ENCODE measurements at regions not wholly inside any gene's neighbourhood (a gene's known extent, or its start where the extent isn't known, plus 50 kb on each side); places are given as distances from the start of the nearest gene placed in this dataset.
A peak's percentile ranks its signal among the peaks of the same experiment; 100 is the strongest.

DNA sequence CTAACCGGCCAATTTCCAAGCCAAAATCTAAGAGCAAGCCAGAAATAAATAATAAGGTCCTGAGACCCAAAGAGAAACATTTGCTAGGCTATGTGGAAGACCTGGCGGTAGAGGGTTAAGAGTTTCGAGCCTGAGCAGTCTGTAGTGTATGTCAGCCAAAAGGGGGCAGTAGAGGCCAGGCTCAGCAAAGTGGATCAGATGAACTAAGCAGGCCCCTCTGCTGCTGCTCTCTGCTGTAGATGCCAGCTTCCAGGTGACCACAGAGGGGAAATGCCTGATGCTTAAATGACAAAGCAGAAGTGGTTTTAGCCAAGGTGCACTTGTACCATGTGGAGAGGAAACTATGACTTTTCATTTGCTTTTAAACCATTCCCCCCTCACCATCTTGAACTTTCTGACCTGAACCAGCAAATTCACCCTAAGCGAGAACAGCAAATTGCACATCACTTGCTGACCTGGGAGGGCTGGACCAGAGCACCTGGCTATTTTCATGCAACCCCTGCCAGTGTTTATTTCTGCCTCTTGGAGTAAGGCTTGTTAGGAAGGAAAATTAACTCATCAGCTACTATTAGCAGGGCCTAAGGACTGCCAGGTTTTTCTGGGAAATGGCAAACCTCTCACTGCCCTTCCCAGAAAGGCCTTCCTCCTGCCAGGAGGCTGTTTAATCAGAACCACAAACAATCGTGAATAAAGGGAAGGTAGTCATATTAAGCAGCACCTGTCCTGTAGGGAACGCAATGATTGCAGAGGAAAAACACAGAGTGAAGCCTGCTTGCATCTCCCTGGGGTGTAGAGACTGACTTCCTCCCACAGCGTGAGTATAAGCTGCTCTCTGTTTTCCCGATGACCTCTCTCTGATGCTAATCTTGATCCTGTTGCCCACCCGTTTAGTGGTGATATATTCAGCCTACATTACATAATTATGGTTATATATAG is 818.2 kb downstream of the TLR4 start:
- H3K4me2 ChIP-seq (ENCODE audit: low read length), result no peak overlapping the region
- H3K79me2 ChIP-seq (replicated peaks; ENCODE audit: insufficient read depth, low read length), result no peaks in the 10 kb centered on the region
- H3K9me3 ChIP-seq (ENCODE audit: low read length), result no peaks in the 10 kb centered on the region
- no peaks in the 10 kb centered on the region for H3K9me2 ChIP-seq (ENCODE audit: insufficient read depth, low read length)
- H3K27ac ChIP-seq (ENCODE audit: low read length), result no peak overlapping the region
- H4K20me1 ChIP-seq (ENCODE audit: insufficient read depth), result no peaks in the 10 kb centered on the region
- no peaks in the 10 kb centered on the region for H3K36me3 ChIP-seq (ENCODE audit: insufficient read depth, low read length)
- TF ChIP-seq, protein P1, sequence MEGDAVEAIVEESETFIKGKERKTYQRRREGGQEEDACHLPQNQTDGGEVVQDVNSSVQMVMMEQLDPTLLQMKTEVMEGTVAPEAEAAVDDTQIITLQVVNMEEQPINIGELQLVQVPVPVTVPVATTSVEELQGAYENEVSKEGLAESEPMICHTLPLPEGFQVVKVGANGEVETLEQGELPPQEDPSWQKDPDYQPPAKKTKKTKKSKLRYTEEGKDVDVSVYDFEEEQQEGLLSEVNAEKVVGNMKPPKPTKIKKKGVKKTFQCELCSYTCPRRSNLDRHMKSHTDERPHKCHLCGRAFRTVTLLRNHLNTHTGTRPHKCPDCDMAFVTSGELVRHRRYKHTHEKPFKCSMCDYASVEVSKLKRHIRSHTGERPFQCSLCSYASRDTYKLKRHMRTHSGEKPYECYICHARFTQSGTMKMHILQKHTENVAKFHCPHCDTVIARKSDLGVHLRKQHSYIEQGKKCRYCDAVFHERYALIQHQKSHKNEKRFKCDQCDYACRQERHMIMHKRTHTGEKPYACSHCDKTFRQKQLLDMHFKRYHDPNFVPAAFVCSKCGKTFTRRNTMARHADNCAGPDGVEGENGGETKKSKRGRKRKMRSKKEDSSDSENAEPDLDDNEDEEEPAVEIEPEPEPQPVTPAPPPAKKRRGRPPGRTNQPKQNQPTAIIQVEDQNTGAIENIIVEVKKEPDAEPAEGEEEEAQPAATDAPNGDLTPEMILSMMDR (IDR thresholded peaks at IDR 0.05; ENCODE audit: poor library complexity, severe bottlenecking), result peak; percentile 63
- TF ChIP-seq POLR2AphosphoS5 (IDR thresholded peaks at IDR 0.05), result no peak
- peak; percentile 61 for TF ChIP-seq SMC3 (conservative IDR thresholded peaks at IDR 0.05; ENCODE audit: poor library complexity)
- peak; percentile 67 for TF ChIP-seq RAD21 (conservative IDR thresholded peaks at IDR 0.05)
- H3F3A ChIP-seq (ENCODE audit: insufficient read depth, low read length, poor library complexity, severe bottlenecking), result no peaks in the 10 kb centered on the region
- no peaks in the 10 kb centered on the region for H3K27me3 ChIP-seq (ENCODE audit: insufficient read depth, low read depth, low read length)
- H3K4me3 ChIP-seq (ENCODE audit: low read length), result no peak overlapping the region
- no peak overlapping the region for H3K9ac ChIP-seq (ENCODE audit: low read length)
- no peak overlapping the region for H2AFZ ChIP-seq (ENCODE audit: low read depth, low read length)

DNA sequence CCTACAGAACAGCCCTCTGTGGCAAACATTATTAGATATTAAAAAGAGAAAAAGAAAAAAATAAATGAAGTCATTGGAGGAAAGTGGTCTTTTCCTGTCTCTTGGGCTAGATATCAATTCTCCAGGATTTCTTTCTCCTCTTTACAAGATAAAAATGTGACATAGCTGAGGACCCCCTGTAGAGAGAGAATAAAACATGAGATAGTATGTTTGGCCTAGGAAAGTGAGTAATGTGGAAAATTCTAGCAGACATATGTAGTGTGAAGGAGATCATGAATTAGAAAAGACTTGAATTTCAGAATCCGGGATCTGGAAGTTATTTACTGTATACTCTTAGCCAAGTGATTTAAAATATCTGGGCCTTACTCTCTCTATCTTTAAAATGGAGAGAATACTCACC is 823.1 kb downstream of the TLR4 start:
- Histone ChIP-seq H3F3A (ENCODE audit: insufficient read depth, low read length, poor library complexity, severe bottlenecking) (no peaks in the 10 kb centered on the region), H3K27ac (ENCODE audit: low read length) (no peak overlapping the region), H3K9me2 (ENCODE audit: insufficient read depth, low read length) (no peaks in the 10 kb centered on the region), H3K9me3 (ENCODE audit: low read length) (no peaks in the 10 kb centered on the region), H3K36me3 (ENCODE audit: insufficient read depth, low read length) (no peaks in the 10 kb centered on the region), H3K27me3 (ENCODE audit: insufficient read depth, low read depth, low read length) (no peaks in the 10 kb centered on the region), H4K20me1 (ENCODE audit: insufficient read depth) (no peaks in the 10 kb centered on the region), H3K4me3 (ENCODE audit: low read length) (no peak overlapping the region), H3K4me2 (ENCODE audit: low read length) (no peak overlapping the region), H2AFZ (ENCODE audit: low read depth, low read length) (no peak overlapping the region), H3K79me2 (replicated peaks; ENCODE audit: insufficient read depth, low read length) (no peaks in the 10 kb centered on the region), H3K9ac (ENCODE audit: low read length) (no peak overlapping the region)
- no peak for TF ChIP-seq EP300 (conservative IDR thresholded peaks at IDR 0.05; ENCODE audit: poor library complexity, severe bottlenecking)
- no peak for TF ChIP-seq TAF1 (IDR thresholded peaks at IDR 0.05; ENCODE audit: low read depth)

DNA sequence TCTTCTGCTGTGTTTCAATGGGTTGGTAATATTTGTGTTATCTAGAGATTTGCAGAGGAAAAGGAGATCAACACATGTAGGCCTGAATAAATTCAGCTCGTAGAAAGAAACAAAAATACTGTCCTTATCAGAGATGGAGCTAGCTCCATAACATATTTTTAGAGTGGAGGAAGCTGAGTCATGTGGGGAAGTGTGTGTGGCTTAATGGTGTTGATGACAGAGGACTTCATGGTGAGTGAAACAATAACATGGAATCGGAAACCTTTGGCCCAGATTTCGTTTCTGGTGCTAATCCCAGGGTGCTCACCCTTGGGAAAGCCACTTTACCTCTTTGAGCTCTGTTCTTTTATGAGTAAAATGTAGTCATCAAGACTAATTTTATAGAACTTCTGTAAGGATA is 825.0 kb downstream of the TLR4 start:
- Histone ChIP-seq H3F3A (ENCODE audit: insufficient read depth, low read length, poor library complexity, severe bottlenecking) (no peaks in the 10 kb centered on the region), H3K9ac (ENCODE audit: low read length) (no peak overlapping the region), H3K27me3 (ENCODE audit: insufficient read depth, low read depth, low read length) (no peaks in the 10 kb centered on the region), H3K4me3 (ENCODE audit: low read length) (no peak overlapping the region), H3K9me3 (ENCODE audit: low read length) (no peaks in the 10 kb centered on the region), H3K9me2 (ENCODE audit: insufficient read depth, low read length) (no peaks in the 10 kb centered on the region), H3K4me2 (ENCODE audit: low read length) (no peak overlapping the region), H3K79me2 (replicated peaks; ENCODE audit: insufficient read depth, low read length) (no peaks in the 10 kb centered on the region), H4K20me1 (ENCODE audit: insufficient read depth) (no peaks in the 10 kb centered on the region), H2AFZ (ENCODE audit: low read depth, low read length) (no peak overlapping the region), H3K27ac (ENCODE audit: low read length) (no peak overlapping the region), H3K36me3 (ENCODE audit: insufficient read depth, low read length) (no peaks in the 10 kb centered on the region)
- TF ChIP-seq, protein P1 (IDR thresholded peaks at IDR 0.05; ENCODE audit: poor library complexity, severe bottlenecking), result no peak
- no peak for TF ChIP-seq MXI1 (conservative IDR thresholded peaks at IDR 0.05; ENCODE audit: poor library complexity, severe bottlenecking)
- TF ChIP-seq RAD21 (conservative IDR thresholded peaks at IDR 0.05), result no peak
- TF ChIP-seq, protein P2, sequence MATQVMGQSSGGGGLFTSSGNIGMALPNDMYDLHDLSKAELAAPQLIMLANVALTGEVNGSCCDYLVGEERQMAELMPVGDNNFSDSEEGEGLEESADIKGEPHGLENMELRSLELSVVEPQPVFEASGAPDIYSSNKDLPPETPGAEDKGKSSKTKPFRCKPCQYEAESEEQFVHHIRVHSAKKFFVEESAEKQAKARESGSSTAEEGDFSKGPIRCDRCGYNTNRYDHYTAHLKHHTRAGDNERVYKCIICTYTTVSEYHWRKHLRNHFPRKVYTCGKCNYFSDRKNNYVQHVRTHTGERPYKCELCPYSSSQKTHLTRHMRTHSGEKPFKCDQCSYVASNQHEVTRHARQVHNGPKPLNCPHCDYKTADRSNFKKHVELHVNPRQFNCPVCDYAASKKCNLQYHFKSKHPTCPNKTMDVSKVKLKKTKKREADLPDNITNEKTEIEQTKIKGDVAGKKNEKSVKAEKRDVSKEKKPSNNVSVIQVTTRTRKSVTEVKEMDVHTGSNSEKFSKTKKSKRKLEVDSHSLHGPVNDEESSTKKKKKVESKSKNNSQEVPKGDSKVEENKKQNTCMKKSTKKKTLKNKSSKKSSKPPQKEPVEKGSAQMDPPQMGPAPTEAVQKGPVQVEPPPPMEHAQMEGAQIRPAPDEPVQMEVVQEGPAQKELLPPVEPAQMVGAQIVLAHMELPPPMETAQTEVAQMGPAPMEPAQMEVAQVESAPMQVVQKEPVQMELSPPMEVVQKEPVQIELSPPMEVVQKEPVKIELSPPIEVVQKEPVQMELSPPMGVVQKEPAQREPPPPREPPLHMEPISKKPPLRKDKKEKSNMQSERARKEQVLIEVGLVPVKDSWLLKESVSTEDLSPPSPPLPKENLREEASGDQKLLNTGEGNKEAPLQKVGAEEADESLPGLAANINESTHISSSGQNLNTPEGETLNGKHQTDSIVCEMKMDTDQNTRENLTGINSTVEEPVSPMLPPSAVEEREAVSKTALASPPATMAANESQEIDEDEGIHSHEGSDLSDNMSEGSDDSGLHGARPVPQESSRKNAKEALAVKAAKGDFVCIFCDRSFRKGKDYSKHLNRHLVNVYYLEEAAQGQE (IDR thresholded peaks at IDR 0.05; ENCODE audit: borderline replicate concordance), result no peak
- TF ChIP-seq TAF1 (IDR thresholded peaks at IDR 0.05; ENCODE audit: low read depth), result no peak
- TF ChIP-seq EZH2 (IDR thresholded peaks at IDR 0.05; ENCODE audit: borderline replicate concordance, insufficient read depth, low read length, poor library complexity, severe bottlenecking), result no peak
- TF ChIP-seq POLR2AphosphoS5 (IDR thresholded peaks at IDR 0.05), result no peak

All from neural cell (in vitro differentiated cells).